ENCODE measurements at regions not wholly inside any gene's neighbourhood (a gene's known extent, or its start where the extent isn't known, plus 50 kb on each side); places are given as distances from the start of the nearest gene placed in this dataset.

DNA sequence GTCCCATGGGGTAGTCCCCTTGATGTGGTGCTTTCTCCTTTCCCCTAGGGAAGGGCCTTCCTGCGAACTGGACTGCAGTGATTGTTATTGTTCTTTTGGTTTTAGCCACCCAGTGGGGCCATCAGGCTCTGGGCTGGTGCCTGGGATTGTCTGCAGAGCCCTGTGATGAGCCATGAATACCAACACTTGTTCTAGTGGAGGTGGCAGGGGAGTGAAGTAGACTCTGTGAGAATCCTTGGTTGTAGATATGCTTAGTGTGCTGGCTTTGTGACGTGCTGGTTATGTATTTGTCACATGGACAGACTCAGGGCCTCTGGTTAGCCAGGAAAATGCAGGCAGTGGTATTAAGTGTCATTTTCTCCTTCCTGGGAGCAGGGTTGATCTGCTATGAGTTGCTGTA, 51.8 kb upstream of the NDUFB4 start:
- no peak for DNase-seq

DNA sequence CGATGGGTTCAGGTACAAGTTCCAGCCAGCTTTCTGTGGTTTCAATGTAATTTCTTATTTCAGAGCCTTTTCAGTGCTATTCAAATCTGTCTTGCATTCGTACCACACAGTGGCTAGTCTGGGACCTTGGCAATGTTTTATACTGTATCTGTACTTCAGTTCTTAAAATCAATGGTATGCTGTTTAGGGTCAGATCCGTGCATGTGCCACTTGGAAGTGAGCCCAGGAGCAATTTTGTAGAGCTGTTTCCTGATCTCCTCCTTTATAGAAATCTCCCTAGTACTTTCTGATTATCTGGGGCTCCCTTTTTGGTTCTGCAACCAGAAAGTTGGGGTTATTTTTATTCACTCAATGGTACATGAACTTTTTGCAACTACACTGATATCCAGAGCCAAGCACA, 59.5 kb upstream of the NDUFB4 start:
- DNase-seq: no peak

DNA sequence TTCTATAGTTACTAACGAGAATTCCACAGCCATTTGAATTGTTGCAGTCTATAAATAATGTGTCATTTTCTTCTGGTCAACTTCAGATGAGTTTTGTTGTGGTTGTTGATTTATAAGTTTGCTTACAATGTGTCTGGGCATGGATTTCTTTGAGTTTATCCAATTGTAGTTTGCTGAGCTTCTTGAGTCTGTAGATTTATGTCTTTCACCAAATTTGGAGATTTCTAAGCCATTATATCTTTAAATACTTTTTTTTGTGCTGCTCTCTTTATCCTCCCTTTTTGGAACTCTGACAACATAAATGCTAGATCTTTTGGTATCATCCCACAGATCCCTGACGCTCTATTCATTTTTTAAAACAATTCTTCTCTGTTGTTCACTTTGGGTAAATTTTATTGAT, 63.2 kb upstream of the NDUFB4 start:
- DNase-seq: no peak

DNA sequence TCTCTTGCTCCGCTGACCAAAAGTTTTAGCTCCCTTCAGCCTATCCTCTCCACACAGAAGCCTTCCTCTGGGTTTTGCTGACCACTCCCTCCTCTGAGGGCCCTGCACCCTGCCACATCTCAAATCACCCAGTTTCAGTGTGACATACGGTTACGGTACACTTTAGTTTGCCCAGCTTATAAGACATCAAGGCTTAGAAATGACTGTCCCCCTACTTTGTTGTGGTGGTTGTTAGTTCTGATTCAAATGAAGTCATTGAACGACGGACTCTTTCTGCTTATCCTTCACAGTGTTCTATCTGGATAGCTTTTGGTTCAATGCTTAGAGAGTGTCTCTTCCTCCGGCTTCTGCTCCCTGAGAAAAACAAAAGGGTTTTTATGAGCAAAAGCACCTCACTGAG, 68.0 kb upstream of the NDUFB4 start:
- DNase-seq: no peak

DNA sequence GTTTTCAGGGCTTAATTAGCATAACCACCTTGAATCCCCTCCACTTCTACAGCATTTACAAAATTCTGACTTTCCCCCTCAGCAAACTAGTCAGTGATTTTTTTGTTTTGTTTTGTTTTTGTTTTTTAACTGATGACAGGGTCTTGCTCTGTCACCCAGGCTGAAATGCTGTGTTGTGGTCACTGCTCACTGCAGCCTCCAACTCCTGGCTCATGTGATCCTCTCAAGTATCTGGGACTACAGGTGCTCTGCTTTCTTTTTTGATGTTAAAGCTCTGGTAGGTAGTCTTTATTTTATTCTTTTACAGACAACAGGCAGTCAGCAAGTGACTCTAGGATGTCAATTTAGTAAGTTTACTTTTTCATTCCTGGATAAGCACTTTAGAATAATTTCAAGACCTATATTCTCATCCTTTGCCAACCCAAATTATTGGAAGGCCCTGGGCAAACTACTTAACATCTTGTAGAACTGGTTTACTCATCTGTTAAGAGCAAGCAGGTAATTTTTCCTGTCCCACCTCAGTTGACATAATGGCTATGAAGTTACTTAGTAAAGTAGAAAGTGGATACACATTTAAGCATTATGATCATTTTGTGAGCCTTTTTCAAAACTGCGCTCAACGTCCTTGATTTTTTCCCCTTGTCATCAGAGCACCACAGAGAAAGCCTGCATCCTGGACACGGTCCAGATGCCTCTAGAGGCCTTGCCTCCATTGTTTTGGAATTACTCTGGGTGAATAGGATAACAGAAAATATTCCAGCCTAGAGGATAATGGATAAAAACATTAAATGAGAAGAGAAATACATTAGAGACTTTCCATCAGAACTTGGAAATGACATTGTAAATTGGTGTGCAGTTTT, 69.9 kb upstream of the NDUFB4 start:
- no peak for DNase-seq

DNA sequence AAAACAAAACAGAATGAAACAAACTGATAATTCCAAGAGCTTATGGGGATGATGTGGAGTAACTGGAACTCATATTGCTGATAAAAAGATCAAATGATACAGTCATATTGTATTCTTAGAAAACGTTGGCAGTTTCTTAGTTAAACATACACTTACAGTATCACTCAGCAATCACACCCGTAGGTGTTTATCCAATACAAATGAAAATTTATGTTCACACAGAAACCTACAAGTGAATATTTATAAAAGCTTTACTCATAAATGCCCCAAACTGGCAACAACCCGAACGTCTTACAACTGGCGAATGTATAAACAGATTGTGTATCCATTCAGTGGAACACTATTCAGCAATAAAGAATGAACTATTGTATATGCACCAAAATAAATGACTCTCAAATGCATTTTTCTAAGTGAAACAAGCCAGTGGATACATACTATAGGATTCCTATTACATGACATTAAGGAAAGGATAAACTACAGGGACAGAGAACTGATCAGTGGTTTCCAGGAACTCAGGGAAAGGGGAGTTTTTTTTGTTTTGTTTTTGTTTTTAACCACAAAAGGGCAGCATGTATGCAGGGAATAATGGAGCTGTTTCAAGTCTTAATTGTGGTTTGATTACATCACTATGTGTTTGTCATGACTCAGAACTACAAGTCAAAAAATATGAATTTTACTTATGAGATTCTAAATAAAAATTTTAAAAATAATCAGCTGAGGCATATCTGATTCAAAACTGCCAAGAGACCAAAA, 71.8 kb upstream of the NDUFB4 start:
- no peak for DNase-seq

DNA sequence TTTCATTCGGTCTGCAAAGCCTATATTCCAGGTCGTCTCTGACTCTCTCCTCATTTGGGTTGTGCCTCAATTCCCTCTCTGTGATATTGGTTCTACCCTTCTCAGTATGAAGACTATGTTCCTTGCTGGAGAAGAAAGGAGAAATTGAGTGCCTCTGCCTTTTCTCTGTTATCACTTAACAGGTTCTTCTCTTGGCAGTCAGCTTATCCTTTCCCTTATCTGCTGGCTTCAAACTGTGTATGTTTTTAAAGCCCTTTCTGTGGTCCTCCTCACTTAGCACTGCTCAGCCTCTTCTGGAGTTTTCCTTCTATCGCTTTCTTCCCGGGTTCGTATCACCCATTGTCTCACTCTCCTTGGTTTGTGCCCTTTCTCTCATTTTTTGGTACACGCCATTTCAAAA, 65.3 kb upstream of the FSTL1 start:
- DNase-seq: no peak

DNA sequence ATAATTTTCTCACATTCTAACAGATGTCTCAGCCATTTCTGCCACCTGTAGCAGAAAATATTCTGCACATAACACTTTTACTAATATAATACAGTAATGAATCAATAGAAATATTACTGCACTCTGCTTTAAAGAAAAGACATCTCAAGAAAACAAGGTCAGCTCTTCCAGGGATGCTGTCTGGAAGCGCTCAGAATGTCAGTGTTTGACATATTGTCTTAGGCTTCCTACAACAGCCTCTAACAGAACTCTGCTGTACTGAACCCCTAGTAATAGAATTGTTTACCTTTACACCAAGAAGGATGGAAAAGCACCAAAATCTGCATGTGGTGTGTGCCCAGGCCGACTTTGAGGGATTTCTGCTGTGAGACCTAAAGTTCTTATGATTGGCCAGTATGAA, 61.9 kb upstream of the FSTL1 start:
- no peak for DNase-seq

DNA sequence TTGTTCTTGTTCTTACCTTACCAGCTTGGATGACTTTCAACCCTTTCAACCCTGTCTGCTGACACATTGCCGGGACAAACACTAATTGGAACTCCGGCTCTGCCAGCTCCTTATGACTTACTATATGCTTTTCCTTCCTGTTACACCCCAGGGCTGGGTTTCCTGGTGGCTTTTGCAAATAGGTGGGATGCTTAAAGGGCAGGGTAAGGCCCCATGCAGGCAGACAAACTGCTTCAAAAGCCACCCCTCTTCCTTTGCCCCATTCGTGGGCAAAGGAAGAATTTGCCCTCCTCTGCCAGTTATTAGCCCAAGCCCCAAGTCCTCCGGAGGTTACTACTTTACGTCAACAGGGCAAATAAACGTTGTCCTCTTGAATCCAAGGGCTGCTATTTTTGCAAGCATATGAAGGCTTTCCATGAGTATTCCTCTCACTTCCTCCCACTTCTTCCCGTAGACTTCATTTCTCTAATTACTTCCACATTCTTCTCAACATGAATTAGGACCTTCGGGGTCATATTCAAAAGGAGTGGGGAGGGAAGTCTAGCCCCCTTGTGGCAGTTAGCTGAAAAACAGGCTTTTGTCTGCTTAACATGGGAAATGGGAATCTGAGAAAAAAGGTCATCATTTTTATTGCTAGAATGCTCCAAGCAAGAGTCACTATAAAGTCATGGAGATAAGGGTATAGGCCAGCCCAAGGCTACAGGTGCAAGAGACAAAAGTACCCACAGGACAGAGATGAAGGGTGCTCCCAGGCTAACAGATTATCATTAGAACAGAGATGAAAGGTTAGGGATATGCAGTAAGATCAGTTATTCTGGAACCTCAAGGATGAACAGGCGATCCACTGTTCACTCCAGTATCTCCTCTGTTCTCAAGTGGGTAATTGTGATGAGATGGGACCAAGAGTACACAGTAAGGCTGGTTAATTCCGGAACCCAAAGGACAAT, 56.3 kb upstream of the FSTL1 start:
- DNase-seq: peak in 2 of 58 donors; percentile 0 to 2

DNA sequence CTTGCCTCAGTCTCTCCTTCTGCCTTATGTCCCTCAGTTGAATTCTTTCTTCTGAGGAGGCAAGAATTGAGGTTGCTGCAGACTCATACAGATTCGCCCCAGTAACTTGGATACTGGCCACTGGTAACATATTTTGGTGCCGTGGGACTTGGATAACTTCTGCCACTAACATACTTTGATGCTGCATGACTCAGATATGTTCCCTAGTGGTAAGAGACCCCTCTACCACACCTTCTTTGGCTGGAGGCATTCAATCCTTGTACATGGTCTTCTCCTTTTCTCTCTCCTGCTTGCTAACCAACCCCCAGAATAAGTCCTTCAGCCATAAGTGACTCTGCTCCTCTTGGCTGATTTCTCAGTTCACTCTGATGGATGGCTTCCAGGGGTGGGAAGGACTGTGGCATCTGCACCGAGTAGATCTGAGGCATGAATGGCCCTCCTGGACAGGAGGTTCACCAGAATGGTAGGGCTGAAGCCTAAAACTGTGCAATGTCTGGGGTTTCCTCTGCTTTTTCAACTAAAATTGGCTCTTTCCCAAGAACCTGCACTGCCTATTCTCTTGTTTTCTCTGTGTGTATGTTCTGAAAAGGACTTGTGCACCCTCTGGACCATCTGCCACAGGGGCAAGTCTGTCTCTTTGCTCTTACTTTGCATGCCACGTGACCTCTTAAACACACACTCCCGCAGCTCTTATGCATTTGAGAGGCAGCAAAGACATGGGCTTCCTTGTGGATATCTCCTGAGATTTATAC, 55.5 kb upstream of the FSTL1 start:
- no peak for DNase-seq

DNA sequence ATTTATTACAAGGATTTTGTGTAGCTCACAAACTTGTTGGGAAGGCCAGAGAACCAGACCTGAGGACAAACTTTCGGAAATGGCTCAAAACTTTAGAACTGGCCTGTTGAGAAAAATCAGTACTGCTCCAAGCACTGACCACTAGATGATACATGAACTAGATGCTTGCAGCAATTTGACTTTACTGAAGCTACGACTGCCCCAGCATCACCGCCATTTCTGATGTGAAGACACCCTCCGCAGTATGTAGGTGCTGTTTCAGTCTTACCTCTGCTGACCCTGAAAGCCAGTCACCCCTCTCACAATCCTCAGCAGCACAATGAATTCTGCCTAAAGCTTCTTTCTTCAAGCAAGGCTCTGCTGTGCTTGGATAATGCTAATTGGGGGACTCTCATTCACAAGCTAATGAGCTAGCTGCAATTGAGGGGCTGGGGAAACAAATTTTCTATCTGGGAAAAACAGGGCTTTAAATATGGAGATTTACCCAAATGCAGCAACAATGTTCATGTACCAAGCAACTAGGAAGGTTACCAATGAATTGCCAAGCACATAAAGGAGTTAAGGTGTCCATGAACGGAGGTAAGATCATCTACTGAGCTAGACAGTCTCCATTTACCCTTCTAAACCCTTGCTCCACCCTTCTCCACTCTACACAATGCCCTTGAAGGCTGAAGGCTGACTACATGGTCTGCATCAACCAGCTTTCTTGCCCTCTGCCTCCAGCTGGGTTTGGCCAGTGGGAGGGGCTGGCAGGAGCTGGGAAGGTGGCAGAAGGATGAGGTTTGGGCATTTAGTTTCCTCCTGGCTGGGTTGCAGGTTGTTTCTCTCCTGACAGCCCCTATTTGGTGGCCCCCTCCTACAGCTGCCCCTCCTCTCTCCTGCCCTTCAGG, 53.2 kb upstream of the FSTL1 start:
- no peak for DNase-seq

DNA sequence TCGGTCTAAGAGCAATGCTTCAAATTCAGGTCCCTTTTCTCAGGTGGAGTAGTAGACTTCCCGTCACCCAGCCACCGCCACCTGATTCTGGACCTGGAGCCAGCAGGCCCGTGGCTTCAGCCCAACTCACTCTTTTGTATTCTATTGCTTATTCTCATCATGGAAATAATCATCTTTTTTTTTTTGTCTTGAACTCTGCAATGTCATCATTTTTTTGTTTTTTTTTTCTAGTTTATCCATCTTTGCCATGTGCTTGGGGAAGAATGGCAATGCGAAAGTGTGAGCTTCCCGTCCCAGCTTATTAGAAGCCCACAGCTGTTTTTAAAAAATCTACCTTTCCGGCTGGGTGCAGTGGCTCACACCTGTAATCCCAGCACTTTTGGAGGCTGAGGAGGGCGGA, 51.3 kb upstream of the FSTL1 start:
- no peak for DNase-seq
